ENCODE measurements at regions not wholly inside any gene's neighbourhood (a gene's known extent, or its start where the extent isn't known, plus 50 kb on each side); places are given as distances from the start of the nearest gene placed in this dataset.

DNA sequence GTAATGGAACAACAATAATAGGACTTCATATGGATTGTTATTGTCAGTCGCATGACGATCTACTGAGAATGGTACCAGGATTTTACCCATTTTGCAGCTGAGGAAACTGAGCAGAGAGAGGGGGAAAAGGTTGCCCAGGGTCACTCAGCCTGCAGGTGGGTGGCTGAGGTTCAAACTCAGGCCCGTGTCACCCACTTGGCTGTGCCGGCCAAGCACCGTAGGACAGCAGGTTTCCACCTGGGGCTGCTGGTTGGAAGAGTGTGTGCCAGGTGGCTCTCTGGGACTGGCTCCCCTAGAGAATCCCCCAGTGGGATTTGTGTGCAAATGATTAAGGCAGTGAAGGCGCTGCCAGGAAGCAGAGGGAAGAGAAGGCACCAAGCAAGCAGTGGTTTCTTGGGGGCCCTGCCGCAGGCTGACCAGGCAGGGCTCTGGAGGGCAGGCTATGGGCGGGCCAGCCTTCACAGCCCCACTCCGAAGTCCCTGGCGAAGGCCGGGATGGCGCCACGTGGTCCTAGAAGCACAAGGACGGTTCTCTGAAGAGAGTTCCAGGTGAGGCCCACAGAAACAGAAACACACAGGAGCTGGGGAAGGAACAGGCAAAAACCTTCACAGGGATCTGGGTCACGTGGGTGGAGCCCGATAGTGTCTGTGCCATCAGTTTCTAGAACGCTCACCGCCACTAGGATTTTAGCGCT, 163.5 kb downstream of the IRF8 start:
- TF ChIP-seq, protein P1, sequence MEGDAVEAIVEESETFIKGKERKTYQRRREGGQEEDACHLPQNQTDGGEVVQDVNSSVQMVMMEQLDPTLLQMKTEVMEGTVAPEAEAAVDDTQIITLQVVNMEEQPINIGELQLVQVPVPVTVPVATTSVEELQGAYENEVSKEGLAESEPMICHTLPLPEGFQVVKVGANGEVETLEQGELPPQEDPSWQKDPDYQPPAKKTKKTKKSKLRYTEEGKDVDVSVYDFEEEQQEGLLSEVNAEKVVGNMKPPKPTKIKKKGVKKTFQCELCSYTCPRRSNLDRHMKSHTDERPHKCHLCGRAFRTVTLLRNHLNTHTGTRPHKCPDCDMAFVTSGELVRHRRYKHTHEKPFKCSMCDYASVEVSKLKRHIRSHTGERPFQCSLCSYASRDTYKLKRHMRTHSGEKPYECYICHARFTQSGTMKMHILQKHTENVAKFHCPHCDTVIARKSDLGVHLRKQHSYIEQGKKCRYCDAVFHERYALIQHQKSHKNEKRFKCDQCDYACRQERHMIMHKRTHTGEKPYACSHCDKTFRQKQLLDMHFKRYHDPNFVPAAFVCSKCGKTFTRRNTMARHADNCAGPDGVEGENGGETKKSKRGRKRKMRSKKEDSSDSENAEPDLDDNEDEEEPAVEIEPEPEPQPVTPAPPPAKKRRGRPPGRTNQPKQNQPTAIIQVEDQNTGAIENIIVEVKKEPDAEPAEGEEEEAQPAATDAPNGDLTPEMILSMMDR (IDR thresholded peaks at IDR 0.05) = no peak
- Mint-ChIP-seq H3K9me3 (ENCODE audit: unreplicated experiment) (no peaks in the 10 kb centered on the region), H3K27ac (ENCODE audit: unreplicated experiment) (no peak overlapping the region), H3K4me3 (ENCODE audit: unreplicated experiment) (no peak overlapping the region), H3K36me3 (ENCODE audit: unreplicated experiment) (no peaks in the 10 kb centered on the region), H3K4me1 (ENCODE audit: unreplicated experiment) (no peaks in the 10 kb centered on the region), H3K27me3 (ENCODE audit: unreplicated experiment) (peaks cover 41% of the 10 kb centered on the region)
- no peak for DNase-seq (ENCODE audit: extremely low spot score, unreplicated experiment)

DNA sequence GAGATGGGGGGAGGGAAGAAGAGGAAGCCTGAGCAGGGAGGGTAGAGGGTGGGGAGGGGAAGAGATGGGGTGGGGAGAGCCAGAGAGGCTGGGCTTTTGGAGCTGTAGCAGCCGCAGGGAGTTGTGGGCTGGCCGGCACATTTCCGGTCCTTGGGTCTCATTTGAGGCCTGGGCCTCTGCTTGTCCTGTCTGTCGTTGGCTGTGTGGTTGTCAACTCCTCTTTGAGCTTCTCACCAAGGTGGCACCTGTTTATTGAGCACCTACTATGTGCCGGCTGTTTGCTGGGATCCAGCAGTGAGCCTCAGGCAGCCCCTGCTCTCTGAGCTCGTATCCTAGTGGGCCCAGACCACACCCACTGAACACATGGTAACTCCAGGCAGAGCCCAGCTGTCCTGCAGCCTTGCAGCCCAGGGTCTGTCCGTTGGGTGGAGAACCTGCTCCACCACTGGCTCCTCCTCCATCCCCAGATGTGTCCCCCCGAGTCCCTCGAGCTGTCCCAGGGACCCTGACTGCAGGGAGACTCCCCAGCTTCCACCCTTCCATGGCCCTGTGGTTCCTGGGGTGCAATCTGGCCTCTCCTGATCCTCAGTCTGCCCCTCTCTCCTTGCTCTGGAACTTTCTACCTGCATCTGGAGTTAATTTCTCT, 164.9 kb downstream of the IRF8 start:
- H3K36me3 Mint-ChIP-seq (ENCODE audit: unreplicated experiment) = no peaks in the 10 kb centered on the region
- no peak for DNase-seq (ENCODE audit: extremely low spot score, unreplicated experiment)
- H3K27me3 Mint-ChIP-seq (ENCODE audit: unreplicated experiment) = peaks cover 35% of the 10 kb centered on the region

DNA sequence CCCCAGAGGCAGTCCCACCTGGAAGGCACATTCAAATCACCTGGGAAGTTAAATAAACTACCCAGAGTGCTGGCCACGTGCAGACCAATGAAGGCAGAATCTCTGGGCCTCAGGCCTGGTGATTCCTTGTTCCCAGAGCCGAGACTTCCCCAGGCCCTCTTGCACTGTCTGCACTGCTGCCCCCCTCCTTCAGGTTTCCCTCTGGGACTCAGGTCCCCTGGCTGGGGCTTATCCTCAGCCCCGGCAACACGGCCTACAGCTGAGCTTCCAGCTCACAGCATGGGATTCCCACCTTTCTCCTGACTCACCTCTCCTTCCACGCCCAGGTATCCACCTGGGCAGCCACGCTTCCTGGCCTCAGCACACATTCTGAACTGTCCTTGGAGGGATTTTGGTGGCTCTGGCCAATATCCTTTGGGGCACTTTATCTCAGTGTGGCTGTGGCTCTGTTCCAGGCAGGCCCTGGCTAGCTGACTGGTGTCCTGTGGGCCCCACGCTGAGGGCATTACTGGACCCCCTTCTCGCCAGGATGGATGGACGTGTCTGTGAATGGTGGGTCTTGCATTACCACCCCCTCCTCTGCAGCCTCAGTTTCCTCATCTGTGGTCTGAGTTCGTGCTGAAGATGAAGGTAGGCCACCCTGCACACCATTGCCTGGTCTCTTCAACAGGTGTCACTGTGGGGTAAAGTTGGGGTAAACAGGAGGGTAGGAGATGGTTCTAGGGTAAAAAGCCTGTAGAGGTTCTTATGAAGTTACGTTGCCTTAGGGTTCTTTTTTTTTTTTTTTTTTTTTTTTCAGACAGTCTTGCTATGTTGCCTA, 165.7 kb downstream of the IRF8 start:
- Mint-ChIP-seq H3K4me1 (ENCODE audit: unreplicated experiment) (no peaks in the 10 kb centered on the region), H3K27me3 (ENCODE audit: unreplicated experiment) (peaks cover 35% of the 10 kb centered on the region)

More for the DNA sequence above, 164.9 kb downstream of the IRF8 start:
- H3K27ac Mint-ChIP-seq (ENCODE audit: unreplicated experiment) = no peak overlapping the region
- TF ChIP-seq, protein P1 (IDR thresholded peaks at IDR 0.05) = no peak
- no peaks in the 10 kb centered on the region for H3K4me1 Mint-ChIP-seq (ENCODE audit: unreplicated experiment)
- no peak overlapping the region for H3K4me3 Mint-ChIP-seq (ENCODE audit: unreplicated experiment)
- no peaks in the 10 kb centered on the region for H3K9me3 Mint-ChIP-seq (ENCODE audit: unreplicated experiment)

DNA sequence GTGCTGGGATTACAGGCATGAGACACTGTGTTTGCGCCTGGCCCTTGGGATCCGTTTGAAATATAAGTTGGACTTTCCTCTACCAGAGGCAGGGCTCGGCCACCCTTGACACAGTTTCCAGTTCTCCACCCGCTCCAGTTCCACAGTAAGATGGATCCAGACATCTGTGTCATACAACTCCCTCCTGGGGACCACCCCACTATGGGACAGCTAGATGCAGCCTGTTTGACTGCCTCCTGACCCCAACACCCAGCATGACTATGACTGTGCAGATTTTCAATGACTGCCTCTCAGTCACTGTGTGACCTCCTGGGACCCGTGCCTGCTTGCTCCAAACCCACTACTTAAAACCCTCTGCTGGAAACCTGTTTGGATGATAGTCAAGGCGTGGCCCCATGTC, 166.7 kb downstream of the IRF8 start:
- no peak overlapping the region for H3K4me3 Mint-ChIP-seq (ENCODE audit: unreplicated experiment)
- TF ChIP-seq, protein P1 (IDR thresholded peaks at IDR 0.05) = no peak
- no peaks in the 10 kb centered on the region for H3K4me1 Mint-ChIP-seq (ENCODE audit: unreplicated experiment)
- H3K36me3 Mint-ChIP-seq (ENCODE audit: unreplicated experiment) = no peaks in the 10 kb centered on the region
- DNase-seq (ENCODE audit: extremely low spot score, unreplicated experiment) = no peak
- no peak overlapping the region for H3K27ac Mint-ChIP-seq (ENCODE audit: unreplicated experiment)
- H3K9me3 Mint-ChIP-seq (ENCODE audit: unreplicated experiment) = no peaks in the 10 kb centered on the region
- peaks cover 42% of the 10 kb centered on the region for H3K27me3 Mint-ChIP-seq (ENCODE audit: unreplicated experiment)

More for the DNA sequence above, 165.7 kb downstream of the IRF8 start:
- no peak overlapping the region for H3K27ac Mint-ChIP-seq (ENCODE audit: unreplicated experiment)
- no peak for DNase-seq (ENCODE audit: extremely low spot score, unreplicated experiment)
- TF ChIP-seq, protein P1 (IDR thresholded peaks at IDR 0.05) = no peak
- no peaks in the 10 kb centered on the region for H3K9me3 Mint-ChIP-seq (ENCODE audit: unreplicated experiment)
- no peak overlapping the region for H3K4me3 Mint-ChIP-seq (ENCODE audit: unreplicated experiment)
- no peaks in the 10 kb centered on the region for H3K36me3 Mint-ChIP-seq (ENCODE audit: unreplicated experiment)

DNA sequence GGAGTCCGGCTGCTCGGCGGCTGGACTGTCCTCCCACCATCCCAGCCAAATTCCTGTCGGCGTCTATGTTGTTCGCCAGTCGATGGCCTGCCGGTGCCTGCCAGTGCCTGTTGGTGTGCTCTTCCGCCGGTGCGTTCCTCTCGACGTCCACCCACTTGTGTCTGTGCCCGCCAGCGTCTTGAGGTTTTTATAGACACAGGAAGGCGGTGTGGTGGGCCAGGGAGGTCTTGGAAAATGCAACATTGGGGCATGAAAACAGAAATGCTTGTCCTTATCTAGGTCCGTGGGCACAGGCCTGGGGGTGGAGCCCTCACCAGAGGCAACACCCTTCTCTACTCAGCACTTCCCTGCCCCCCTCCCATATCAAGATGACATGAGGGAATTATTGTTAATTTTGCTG, 167.8 kb downstream of the IRF8 start:
- no peak overlapping the region for H3K4me3 Mint-ChIP-seq (ENCODE audit: unreplicated experiment)
- H3K9me3 Mint-ChIP-seq (ENCODE audit: unreplicated experiment) = no peaks in the 10 kb centered on the region
- no peak overlapping the region for H3K27ac Mint-ChIP-seq (ENCODE audit: unreplicated experiment)
- no peak for DNase-seq (ENCODE audit: extremely low spot score, unreplicated experiment)
- H3K36me3 Mint-ChIP-seq (ENCODE audit: unreplicated experiment) = no peaks in the 10 kb centered on the region
- peaks cover 39% of the 10 kb centered on the region for H3K27me3 Mint-ChIP-seq (ENCODE audit: unreplicated experiment)
- TF ChIP-seq, protein P1 (IDR thresholded peaks at IDR 0.05) = no peak
- no peaks in the 10 kb centered on the region for H3K4me1 Mint-ChIP-seq (ENCODE audit: unreplicated experiment)
